Panc1 (cell line): ENCODE measurements at regions not wholly inside any gene's neighbourhood (a gene's known extent, or its start where the extent isn't known, plus 50 kb on each side); places are given as distances from the start of the nearest gene placed in this dataset.

ENCODE experiments used
- ATAC-seq: fragments of 200-7000 bp; cut with Tn5 transposase; 2 replicates; pipeline ENCODE4 v1.9.1; 2020; ENCODE audit warnings: mild to moderate bottlenecking, moderate library complexity
- BruUV-seq: library from RNA; stranded (reverse); fragments of 400-500 nt; replicated peaks from 2 replicates; lab custom pipeline; 2021; lab: Mats Ljungman, UMichigan
- CTCF ChIA-PET: fragments of 300-600 bp; sonication (Branson Sonifier 250); formaldehyde crosslinking; loops from one replicate; lab custom pipeline; 2022; ENCODE audit warnings: antibody characterized with exemption; lab: Charles Lee
- POLR2A ChIA-PET: fragments of 300-600 bp; sonication (Branson Sonifier 250); formaldehyde crosslinking; loops from one replicate; lab custom pipeline; 2022; ENCODE audit warnings: antibody characterized with exemption; lab: Charles Lee
- DNase-seq: peaks from one replicate; pipeline ENCODE4 v3.0.0-alpha.2; 2010; ENCODE audit warnings: low read depth, low spot score
- H3K27ac ChIP-seq: 2 replicates; pipeline ENCODE4 v1.5.1; 2011; ENCODE audit warnings: mild to moderate bottlenecking, low read length, inconsistent platforms
- H3K27me3 ChIP-seq: fragments of 200-500 bp; sonication (Bioruptor generic); 2 replicates; pipeline ENCODE4 v1.6.0; 2014; ENCODE audit warnings: low read length, inconsistent platforms; ENCODE audit not compliant: control insufficient read depth, insufficient read depth
- H3K36me3 ChIP-seq: fragments of 200-500 bp; sonication (Bioruptor generic); 2 replicates; pipeline ENCODE4 v1.5.1; 2014; ENCODE audit warnings: inconsistent platforms, mild to moderate bottlenecking, low read length, moderate library complexity; ENCODE audit not compliant: control insufficient read depth, insufficient read depth
- H3K4me1 ChIP-seq: 2 replicates; pipeline ENCODE4 v1.5.1; 2011; ENCODE audit warnings: inconsistent platforms, mild to moderate bottlenecking, low read length, moderate library complexity; ENCODE audit not compliant: control insufficient read depth, insufficient read depth
- H3K4me3 ChIP-seq, 2 experiments: 2 replicates each; pipeline ENCODE4 v1.5.1; 2011 to 2012; ENCODE audit warnings: low read depth in 2 of 2, low read length in 2 of 2, mild to moderate bottlenecking in 2 of 2, inconsistent platforms in 1 of 2, moderate library complexity in 1 of 2
- H3K9me3 ChIP-seq: fragments of 200-500 bp; sonication (Bioruptor generic); 2 replicates; pipeline ENCODE4 v1.5.1; 2014; ENCODE audit warnings: low read depth, mild to moderate bottlenecking, inconsistent platforms, low read length, moderate library complexity; ENCODE audit not compliant: control insufficient read depth, insufficient read depth
- POLR2AphosphoS5 ChIP-seq: IDR thresholded peaks from 2 replicates; pipeline ENCODE4 v1.6.1; 2012; ENCODE audit warnings: mild to moderate bottlenecking, low read depth, low read length, moderate library complexity
- SIN3A ChIP-seq: IDR thresholded peaks from 2 replicates; pipeline ENCODE4 v1.6.1; 2012; ENCODE audit warnings: low read depth, mild to moderate bottlenecking, low read length, moderate library complexity, borderline replicate concordance; ENCODE audit not compliant: insufficient read depth
- TCF7L2 ChIP-seq: IDR thresholded peaks from 2 replicates; pipeline ENCODE4 v1.6.1; 2011; ENCODE audit warnings: mild to moderate bottlenecking, low read depth, low read length, inconsistent platforms
- in situ Hi-C: cut with HindIII; loops from 2 replicates; pipeline ENCODE4 v1.10.0; 2016; ENCODE audit warnings: low sequenced_read_pairs, low pct_unique_long_range_greater_than_20kb
- intact Hi-C: fragments of 100-400 bp; cut with micrococcal nuclease; formaldehyde crosslinking; loops from one replicate; pipeline ENCODE4 v1.10.0; 2022; ENCODE audit not compliant: unreplicated experiment
- TF ChIP-seq, protein P1 (sequence below), 2 experiments: IDR thresholded peaks; 2 replicates each; pipeline ENCODE4 v1.6.1; 2011 to 2012; ENCODE audit warnings: low read depth in 2 of 2, control low read depth in 1 of 2, low read length in 1 of 2, mild to moderate bottlenecking in 1 of 2, moderate library complexity in 1 of 2; ENCODE audit not compliant: insufficient read depth in 1 of 2
- TF ChIP-seq, protein P2 (sequence below): fragments of 450-650 bp; IDR thresholded peaks from 2 replicates; pipeline ENCODE4 v1.5.1; 2017; ENCODE audit warnings: mild to moderate bottlenecking

DNA sequence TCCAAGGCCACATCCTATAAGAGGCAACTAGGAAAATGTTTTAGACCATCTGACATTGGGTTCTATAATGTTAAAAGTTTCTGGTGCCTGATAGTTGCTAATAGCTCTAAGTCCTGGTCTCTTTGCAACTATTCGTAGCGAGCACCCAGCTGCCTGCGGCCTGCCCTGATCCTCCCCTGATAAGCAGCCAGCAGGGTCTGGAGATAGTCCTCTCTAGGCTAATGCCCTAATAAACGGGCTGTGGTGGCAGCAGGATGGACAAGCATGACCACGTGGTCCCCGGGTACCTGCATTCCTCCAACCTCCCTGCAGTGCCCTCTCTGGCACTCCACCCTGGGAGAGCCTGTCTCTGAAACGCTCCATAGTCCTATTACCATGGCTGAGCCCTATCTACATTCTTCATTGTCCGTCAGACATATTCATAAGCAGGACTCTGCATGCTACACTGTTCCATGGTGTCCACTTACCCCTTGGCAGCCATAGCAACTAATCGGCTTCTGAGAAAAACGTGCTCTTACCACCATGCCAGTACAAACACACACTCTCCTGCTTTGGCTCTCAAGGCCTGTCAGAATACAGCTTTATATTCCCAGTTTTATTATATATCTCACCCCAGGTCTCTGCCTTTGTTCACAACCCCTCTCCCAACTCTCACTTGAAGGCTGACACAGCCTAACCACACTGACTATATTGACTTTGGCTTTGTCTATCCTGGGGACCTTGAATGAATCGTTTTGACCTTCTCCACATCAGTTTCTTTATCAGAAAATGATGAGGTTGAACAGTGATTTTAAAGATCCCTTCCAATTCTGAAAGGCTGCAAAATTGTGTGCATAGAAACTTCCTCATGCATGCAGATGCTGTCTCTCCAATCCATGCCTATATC, 49.9 kb upstream of the DAPK1 start:
- H3K36me3 ChIP-seq, result no peaks in the 10 kb centered on the region
- H3K27me3 ChIP-seq, result no peaks in the 10 kb centered on the region
- no peak for ATAC-seq
- ChIA-PET CTCF (interaction anchor here (0.6 kb wide), 1 partner anchor 15 kb away, joined by 3 read pairs; no protein-coding TSS in a partner anchor), POLR2A (no interaction called here)
- H3K4me1 ChIP-seq, result no peaks in the 10 kb centered on the region
- TF ChIP-seq SIN3A (no peak), POLR2AphosphoS5 (no peak), TCF7L2 (no peak)
- TF ChIP-seq, protein P1, sequence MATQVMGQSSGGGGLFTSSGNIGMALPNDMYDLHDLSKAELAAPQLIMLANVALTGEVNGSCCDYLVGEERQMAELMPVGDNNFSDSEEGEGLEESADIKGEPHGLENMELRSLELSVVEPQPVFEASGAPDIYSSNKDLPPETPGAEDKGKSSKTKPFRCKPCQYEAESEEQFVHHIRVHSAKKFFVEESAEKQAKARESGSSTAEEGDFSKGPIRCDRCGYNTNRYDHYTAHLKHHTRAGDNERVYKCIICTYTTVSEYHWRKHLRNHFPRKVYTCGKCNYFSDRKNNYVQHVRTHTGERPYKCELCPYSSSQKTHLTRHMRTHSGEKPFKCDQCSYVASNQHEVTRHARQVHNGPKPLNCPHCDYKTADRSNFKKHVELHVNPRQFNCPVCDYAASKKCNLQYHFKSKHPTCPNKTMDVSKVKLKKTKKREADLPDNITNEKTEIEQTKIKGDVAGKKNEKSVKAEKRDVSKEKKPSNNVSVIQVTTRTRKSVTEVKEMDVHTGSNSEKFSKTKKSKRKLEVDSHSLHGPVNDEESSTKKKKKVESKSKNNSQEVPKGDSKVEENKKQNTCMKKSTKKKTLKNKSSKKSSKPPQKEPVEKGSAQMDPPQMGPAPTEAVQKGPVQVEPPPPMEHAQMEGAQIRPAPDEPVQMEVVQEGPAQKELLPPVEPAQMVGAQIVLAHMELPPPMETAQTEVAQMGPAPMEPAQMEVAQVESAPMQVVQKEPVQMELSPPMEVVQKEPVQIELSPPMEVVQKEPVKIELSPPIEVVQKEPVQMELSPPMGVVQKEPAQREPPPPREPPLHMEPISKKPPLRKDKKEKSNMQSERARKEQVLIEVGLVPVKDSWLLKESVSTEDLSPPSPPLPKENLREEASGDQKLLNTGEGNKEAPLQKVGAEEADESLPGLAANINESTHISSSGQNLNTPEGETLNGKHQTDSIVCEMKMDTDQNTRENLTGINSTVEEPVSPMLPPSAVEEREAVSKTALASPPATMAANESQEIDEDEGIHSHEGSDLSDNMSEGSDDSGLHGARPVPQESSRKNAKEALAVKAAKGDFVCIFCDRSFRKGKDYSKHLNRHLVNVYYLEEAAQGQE (IDR thresholded peaks at IDR 0.05; ENCODE audit: insufficient read depth in 1 of 2, low read depth in 2 of 2, low read length in 1 of 2), result no peak
- TF ChIP-seq, protein P2, sequence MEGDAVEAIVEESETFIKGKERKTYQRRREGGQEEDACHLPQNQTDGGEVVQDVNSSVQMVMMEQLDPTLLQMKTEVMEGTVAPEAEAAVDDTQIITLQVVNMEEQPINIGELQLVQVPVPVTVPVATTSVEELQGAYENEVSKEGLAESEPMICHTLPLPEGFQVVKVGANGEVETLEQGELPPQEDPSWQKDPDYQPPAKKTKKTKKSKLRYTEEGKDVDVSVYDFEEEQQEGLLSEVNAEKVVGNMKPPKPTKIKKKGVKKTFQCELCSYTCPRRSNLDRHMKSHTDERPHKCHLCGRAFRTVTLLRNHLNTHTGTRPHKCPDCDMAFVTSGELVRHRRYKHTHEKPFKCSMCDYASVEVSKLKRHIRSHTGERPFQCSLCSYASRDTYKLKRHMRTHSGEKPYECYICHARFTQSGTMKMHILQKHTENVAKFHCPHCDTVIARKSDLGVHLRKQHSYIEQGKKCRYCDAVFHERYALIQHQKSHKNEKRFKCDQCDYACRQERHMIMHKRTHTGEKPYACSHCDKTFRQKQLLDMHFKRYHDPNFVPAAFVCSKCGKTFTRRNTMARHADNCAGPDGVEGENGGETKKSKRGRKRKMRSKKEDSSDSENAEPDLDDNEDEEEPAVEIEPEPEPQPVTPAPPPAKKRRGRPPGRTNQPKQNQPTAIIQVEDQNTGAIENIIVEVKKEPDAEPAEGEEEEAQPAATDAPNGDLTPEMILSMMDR, result no peak
- BruUV-seq, result no TSS peak
- H3K27ac ChIP-seq, result no peak overlapping the region
- H3K9me3 ChIP-seq, result no peaks in the 10 kb centered on the region
- H3K4me3 ChIP-seq, result no peak overlapping the region
- no peak for DNase-seq
- in situ Hi-C loops, result no loop called here
- intact Hi-C loops, result no loop called here
